Uterus (tissue), 2 donors: ENCODE measurements at regions not wholly inside any gene's neighbourhood (a gene's known extent, or its start where the extent isn't known, plus 50 kb on each side); places are given as distances from the start of the nearest gene placed in this dataset.

Source experiments
- POLR2A ChIP-seq, 2 donors: fragments of 450-650 bp; IDR thresholded peaks; one replicate each; pipeline ENCODE4 v1.6.1; 2016; ENCODE audit warnings: antibody characterized with exemption in 2 of 2, mild to moderate bottlenecking in 1 of 2, moderate library complexity in 1 of 2
- TF ChIP-seq, protein P1 (sequence below), 4 experiments: fragments of 200-600 bp in 2 of 4; fragments of 450-650 bp in 2 of 4; sonication (generic) in 2 of 4; IDR thresholded peaks; one replicate each; pipeline ENCODE4 v1.5.1; 2016 to 2019; ENCODE audit warnings: antibody characterized with exemption in 4 of 4, mild to moderate bottlenecking in 2 of 4, moderate library complexity in 1 of 4

DNA sequence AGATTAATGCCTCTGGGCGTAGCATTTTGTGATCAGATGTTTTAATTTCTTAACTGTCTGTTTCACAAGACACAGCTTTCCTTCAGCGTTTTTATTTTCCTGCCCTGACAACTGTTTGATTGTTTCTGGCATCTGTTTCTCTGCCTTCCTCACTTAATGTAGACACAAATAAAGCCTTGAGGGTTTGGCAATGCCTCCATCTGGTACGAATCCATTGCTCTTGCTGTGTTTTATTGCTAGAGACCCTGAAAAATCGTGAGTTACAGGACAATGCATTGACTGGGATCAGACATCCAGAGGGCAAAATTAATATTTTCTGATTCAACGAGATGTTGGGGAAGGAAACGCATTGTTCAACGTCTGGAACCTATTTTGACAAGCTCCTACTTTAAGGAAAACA lies 363.5 kb downstream of the MRPL39 start:
- TF ChIP-seq, protein P1, sequence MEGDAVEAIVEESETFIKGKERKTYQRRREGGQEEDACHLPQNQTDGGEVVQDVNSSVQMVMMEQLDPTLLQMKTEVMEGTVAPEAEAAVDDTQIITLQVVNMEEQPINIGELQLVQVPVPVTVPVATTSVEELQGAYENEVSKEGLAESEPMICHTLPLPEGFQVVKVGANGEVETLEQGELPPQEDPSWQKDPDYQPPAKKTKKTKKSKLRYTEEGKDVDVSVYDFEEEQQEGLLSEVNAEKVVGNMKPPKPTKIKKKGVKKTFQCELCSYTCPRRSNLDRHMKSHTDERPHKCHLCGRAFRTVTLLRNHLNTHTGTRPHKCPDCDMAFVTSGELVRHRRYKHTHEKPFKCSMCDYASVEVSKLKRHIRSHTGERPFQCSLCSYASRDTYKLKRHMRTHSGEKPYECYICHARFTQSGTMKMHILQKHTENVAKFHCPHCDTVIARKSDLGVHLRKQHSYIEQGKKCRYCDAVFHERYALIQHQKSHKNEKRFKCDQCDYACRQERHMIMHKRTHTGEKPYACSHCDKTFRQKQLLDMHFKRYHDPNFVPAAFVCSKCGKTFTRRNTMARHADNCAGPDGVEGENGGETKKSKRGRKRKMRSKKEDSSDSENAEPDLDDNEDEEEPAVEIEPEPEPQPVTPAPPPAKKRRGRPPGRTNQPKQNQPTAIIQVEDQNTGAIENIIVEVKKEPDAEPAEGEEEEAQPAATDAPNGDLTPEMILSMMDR (IDR thresholded peaks at IDR 0.05) = no peak
- no peak for TF ChIP-seq POLR2A (IDR thresholded peaks at IDR 0.05)
